ENCODE measurements at regions not wholly inside any gene's neighbourhood (a gene's known extent, or its start where the extent isn't known, plus 50 kb on each side); places are given as distances from the start of the nearest gene placed in this dataset.

DNA sequence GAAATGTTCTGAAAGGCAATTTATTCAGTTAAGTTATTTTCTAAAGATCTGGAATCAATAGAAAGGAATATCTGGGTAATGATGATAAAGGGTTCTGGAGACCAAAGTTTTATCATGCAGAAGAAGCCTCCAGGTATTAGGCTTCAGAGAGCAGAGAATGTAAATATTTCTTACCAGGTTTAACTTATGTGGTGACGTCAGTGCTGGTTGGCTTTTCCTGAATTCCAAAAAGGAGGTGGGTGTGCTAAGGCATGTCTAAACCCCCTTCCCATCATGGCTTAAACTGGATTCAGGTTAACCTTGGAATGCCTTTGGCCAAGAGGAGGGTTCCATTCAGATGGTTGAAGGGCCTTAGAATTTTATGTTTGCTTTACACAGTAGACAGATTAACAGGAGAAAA lies 829.9 kb downstream of the NCAM2 start:
- H3K4me3 ChIP-seq (ENCODE audit: low read depth, low read length) = no peak overlapping the region
- no peak for DNase-seq (ENCODE audit: low read depth)
- TF ChIP-seq, protein P1, sequence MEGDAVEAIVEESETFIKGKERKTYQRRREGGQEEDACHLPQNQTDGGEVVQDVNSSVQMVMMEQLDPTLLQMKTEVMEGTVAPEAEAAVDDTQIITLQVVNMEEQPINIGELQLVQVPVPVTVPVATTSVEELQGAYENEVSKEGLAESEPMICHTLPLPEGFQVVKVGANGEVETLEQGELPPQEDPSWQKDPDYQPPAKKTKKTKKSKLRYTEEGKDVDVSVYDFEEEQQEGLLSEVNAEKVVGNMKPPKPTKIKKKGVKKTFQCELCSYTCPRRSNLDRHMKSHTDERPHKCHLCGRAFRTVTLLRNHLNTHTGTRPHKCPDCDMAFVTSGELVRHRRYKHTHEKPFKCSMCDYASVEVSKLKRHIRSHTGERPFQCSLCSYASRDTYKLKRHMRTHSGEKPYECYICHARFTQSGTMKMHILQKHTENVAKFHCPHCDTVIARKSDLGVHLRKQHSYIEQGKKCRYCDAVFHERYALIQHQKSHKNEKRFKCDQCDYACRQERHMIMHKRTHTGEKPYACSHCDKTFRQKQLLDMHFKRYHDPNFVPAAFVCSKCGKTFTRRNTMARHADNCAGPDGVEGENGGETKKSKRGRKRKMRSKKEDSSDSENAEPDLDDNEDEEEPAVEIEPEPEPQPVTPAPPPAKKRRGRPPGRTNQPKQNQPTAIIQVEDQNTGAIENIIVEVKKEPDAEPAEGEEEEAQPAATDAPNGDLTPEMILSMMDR (IDR thresholded peaks at IDR 0.05; ENCODE audit: insufficient read depth, low read length) = no peak

DNA sequence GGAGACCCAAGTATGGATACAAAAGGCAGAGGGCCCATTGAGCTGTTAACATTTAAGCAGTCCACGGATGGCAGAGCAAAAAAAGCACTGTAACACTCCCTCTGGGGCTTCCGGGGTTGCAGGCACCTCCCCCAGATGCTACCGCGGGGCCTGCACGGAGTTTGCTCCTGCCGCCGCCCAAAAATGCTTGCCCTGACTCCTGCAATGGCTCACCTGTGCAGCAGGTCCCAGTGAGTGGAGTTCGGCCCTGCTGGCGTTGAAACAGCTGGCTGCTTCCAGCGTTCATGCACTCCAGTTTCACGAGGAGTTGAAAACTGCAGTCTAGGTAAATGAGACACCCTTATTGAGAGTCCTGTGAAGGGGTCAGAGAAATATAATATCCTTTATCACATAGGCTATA lies 832.8 kb downstream of the NCAM2 start:
- no peak for DNase-seq (ENCODE audit: low read depth)
- no peak overlapping the region for H3K4me3 ChIP-seq (ENCODE audit: low read depth, low read length)
- TF ChIP-seq, protein P1 (IDR thresholded peaks at IDR 0.05; ENCODE audit: insufficient read depth, low read length) = no peak

DNA sequence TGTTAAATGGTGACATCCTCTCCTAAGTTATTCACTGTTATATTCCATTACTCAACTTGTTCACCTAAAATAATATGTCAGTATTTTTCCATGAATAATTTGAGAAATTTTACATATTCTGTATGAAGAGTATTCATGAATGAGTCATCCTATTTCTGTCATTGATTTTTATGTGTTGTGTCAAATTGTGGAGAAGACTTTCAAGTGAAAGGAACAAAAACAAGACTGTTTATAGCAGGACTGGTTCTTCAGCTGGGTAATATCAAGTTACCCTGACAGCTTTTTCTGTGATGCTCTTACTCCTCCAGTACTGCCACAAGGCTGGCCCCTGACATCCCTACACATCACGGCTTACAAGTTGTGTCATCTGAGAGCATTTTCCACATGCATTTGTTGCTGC lies 847.7 kb downstream of the NCAM2 start:
- no peak for DNase-seq (ENCODE audit: low read depth)

DNA sequence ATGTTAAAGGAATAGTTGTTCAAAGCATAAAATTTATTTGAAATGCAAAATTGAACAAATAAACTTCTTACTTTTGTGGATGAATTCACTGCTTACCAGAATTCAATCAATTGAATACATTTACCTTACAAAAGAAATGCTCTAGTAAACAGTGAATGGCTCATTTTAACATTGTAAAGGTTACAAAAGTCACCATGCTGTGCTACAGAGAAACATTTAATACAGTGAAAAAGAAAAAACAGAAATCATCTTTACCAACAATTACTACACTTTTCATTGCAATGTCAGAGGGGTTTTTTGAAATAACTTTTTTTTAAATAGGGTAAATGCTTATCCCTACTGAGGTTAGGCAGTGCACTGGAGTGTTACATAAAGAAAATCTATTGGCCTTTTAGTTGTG lies 853.0 kb downstream of the NCAM2 start:
- H3K4me3 ChIP-seq (ENCODE audit: low read depth, low read length) = no peak overlapping the region
- TF ChIP-seq, protein P1 (IDR thresholded peaks at IDR 0.05; ENCODE audit: insufficient read depth, low read length) = no peak
- DNase-seq (ENCODE audit: low read depth) = no peak

More for the DNA sequence above, 847.7 kb downstream of the NCAM2 start:
- H3K4me3 ChIP-seq (ENCODE audit: low read depth, low read length) = no peak overlapping the region
- TF ChIP-seq, protein P1 (IDR thresholded peaks at IDR 0.05; ENCODE audit: insufficient read depth, low read length) = no peak

DNA sequence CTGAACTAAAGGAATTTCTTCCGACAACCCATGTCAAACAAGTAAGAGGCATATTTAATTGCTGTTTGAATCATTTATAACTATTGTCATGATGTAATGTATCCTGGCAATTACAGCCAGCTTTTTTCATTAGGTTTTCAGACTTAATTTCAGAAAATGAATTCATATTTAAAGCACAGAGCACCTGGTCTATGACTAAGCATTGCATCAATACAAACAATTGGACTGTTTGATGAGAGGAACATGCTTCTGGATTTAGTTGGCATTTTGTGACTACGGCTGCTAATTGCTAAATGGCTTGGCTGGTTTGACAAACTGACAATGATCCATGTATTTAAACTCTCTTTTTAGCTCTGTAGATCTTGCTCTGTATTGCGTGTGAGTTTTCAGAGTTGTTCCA lies 853.4 kb downstream of the NCAM2 start:
- TF ChIP-seq, protein P1 (IDR thresholded peaks at IDR 0.05; ENCODE audit: insufficient read depth, low read length) = no peak
- H3K4me3 ChIP-seq (ENCODE audit: low read depth, low read length) = no peak overlapping the region

DNA sequence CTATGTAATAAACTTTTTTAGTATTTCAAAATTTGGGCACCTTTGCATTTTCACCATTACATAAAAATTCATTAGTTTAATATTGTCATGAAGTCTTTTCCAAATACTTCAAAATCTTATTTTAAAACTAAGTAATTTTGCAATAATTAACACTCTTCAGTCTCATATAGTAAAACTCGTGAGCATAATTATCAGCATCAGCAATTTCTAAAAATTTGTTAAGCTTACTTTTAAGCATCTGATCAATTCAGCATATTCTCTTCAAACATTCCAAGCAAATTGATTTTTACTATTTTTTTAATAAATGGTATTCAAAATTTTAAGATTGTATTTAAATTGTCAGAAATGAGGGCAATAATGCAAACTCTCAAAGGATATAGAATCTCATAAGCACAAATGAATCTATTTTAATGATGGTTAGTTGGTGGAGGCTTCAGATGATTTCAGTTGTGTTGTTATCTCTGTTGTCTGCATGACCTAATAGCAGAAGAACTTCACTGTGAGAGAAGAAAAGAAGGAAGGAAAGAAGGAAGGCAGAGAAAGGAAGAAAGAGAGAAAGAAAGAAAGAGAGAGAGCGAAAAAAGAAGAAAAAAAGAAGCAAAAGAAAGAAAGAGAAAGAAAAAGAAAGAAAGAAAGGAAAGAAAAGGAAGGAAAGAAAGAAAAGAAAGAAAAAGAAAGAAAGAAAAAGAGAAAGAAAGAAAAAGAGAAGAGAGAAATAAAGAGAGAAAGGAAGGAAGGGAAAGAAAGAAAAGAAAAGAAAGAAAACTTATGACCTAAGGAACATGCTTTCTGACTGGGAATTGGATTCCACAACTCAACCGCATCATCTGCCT lies 860.5 kb downstream of the NCAM2 start:
- H3K4me3 ChIP-seq (ENCODE audit: low read depth, low read length) = no peak overlapping the region
- TF ChIP-seq, protein P1 (IDR thresholded peaks at IDR 0.05; ENCODE audit: insufficient read depth, low read length) = no peak

More for the DNA sequence above, 853.4 kb downstream of the NCAM2 start:
- DNase-seq (ENCODE audit: low read depth) = no peak

More for the DNA sequence above, 860.5 kb downstream of the NCAM2 start:
- DNase-seq (ENCODE audit: low read depth) = no peak

All from fibroblast of the aortic adventitia (primary cell).